ENCODE measurements at regions not wholly inside any gene's neighbourhood (a gene's known extent, or its start where the extent isn't known, plus 50 kb on each side); places are given as distances from the start of the nearest gene placed in this dataset.
"Not testable (repeated sequence)": the region's sequence is repeated elsewhere in the genome, so short reads cannot be mapped to it uniquely, and the experiment has no call there.

GRCh38 chr1:227508431-227508830, 54.9 kb upstream of the ZNF678 start:
- DNase-seq (ENCODE audit: low spot score) = no peak

GRCh38 chr1:227506490-227507393, 56.6 kb upstream of the ZNF678 start:
- DNase-seq (ENCODE audit: low spot score) = not testable (repeated sequence)

- not testable (repeated sequence) for DNase-seq (ENCODE audit: low spot score)
These were observed 67.3 kb upstream of the ZNF678 start for GRCh38 chr1:227496045-227496444.

- not testable (repeated sequence) for DNase-seq (ENCODE audit: low spot score)
These were observed 69.3 kb upstream of the ZNF678 start for GRCh38 chr1:227493863-227494551.

GRCh38 chr1:227490478-227490877, 72.9 kb upstream of the ZNF678 start:
- no peak for DNase-seq (ENCODE audit: low spot score)

GRCh38 chr1:227490001-227490400, 73.4 kb upstream of the ZNF678 start:
- DNase-seq (ENCODE audit: low spot score) = no peak

GRCh38 chr1:227489572-227489971, 73.8 kb upstream of the ZNF678 start:
- DNase-seq (ENCODE audit: low spot score) = no peak

- DNase-seq (ENCODE audit: low spot score) = no peak
These were observed 75.8 kb upstream of the ZNF678 start for GRCh38 chr1:227487606-227488005.

GRCh38 chr1:227486559-227486958, 76.8 kb upstream of the ZNF678 start:
- no peak for DNase-seq (ENCODE audit: low spot score)

GRCh38 chr1:227482023-227482299, 81.4 kb upstream of the ZNF678 start:
- no peak for DNase-seq (ENCODE audit: low spot score)

- not testable (repeated sequence) for DNase-seq (ENCODE audit: low spot score)
These were observed 89.3 kb upstream of the ZNF678 start for GRCh38 chr1:227474072-227474471.

GRCh38 chr1:227472772-227473171, 90.6 kb upstream of the ZNF678 start:
- no peak for DNase-seq (ENCODE audit: low spot score)

GRCh38 chr1:227470688-227471087, 92.7 kb upstream of the ZNF678 start:
- no peak for DNase-seq (ENCODE audit: low spot score)

- no peak for DNase-seq (ENCODE audit: low spot score)
These were observed 93.6 kb upstream of the ZNF678 start for GRCh38 chr1:227469708-227470107.

GRCh38 chr1:227466039-227466645, 97.2 kb upstream of the ZNF678 start:
- DNase-seq (ENCODE audit: low spot score) = no peak

GRCh38 chr1:227465256-227465655, 98.1 kb upstream of the ZNF678 start:
- DNase-seq (ENCODE audit: low spot score) = no peak

GRCh38 chr1:227459977-227460376, 103.4 kb upstream of the ZNF678 start:
- peak; percentile 42 for DNase-seq (ENCODE audit: low spot score)

GRCh38 chr1:227459326-227459841, 104.0 kb upstream of the ZNF678 start:
- DNase-seq (ENCODE audit: low spot score) = no peak

GRCh38 chr1:227454686-227455085, 108.7 kb upstream of the ZNF678 start:
- no peak for DNase-seq (ENCODE audit: low spot score)

- no peak for DNase-seq (ENCODE audit: low spot score)
These were observed 109.6 kb upstream of the ZNF678 start for GRCh38 chr1:227453631-227454355.

GRCh38 chr1:227451954-227452353, 111.4 kb upstream of the ZNF678 start:
- no peak for DNase-seq (ENCODE audit: low spot score)

GRCh38 chr1:227451057-227451456, 112.3 kb upstream of the ZNF678 start:
- DNase-seq (ENCODE audit: low spot score) = no peak

Data from LoVo (cell line).